ENCODE measurements at regions not wholly inside any gene's neighbourhood (a gene's known extent, or its start where the extent isn't known, plus 50 kb on each side); places are given as distances from the start of the nearest gene placed in this dataset.

DNA sequence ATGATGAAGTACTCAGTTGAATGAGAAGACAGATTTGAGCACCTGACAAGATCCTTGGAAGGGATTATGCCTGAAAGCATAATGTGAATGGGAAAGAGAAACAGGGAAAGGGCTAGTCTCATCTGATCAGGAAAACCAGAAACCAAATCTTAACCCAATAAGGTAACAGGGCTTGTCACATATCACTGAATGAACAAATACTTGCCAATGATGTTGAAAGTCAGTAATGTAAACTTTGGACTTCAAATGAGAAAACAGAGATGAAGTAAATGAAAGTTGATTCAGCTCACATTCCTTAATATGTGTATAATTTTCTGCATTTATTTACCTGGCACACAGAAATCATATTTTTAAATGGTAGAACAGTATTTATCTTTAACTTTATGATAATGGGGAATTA is 480.0 kb downstream of the KCTD12 start:
- no peak for TF ChIP-seq POLR2A (IDR thresholded peaks at IDR 0.05)
- TF ChIP-seq, protein P1, sequence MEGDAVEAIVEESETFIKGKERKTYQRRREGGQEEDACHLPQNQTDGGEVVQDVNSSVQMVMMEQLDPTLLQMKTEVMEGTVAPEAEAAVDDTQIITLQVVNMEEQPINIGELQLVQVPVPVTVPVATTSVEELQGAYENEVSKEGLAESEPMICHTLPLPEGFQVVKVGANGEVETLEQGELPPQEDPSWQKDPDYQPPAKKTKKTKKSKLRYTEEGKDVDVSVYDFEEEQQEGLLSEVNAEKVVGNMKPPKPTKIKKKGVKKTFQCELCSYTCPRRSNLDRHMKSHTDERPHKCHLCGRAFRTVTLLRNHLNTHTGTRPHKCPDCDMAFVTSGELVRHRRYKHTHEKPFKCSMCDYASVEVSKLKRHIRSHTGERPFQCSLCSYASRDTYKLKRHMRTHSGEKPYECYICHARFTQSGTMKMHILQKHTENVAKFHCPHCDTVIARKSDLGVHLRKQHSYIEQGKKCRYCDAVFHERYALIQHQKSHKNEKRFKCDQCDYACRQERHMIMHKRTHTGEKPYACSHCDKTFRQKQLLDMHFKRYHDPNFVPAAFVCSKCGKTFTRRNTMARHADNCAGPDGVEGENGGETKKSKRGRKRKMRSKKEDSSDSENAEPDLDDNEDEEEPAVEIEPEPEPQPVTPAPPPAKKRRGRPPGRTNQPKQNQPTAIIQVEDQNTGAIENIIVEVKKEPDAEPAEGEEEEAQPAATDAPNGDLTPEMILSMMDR (IDR thresholded peaks at IDR 0.05), result no peak

Measured in body of pancreas (tissue), 4 donors.